Activated CD8-positive, alpha-beta T cell treated with anti-CD3 and anti-CD28 coated beads for 36 hours (primary cell): ENCODE measurements at regions not wholly inside any gene's neighbourhood (a gene's known extent, or its start where the extent isn't known, plus 50 kb on each side); places are given as distances from the start of the nearest gene placed in this dataset.

Experiments used
- ATAC-seq: fragments of 200-7000 bp; cut with Tn5 transposase; one replicate; pipeline ENCODE4 v1.10.0; 2021; ENCODE audit warnings: mild to moderate bottlenecking, moderate library complexity
- CTCF ChIA-PET: fragments of 350-600 bp; sonication (Branson Sonifier 250); formaldehyde crosslinking; loops from one replicate; lab custom pipeline; 2021; ENCODE audit warnings: antibody characterized with exemption; lab: Charles Lee
- POLR2A ChIA-PET: fragments of 350-600 bp; sonication (Branson Sonifier 250); formaldehyde crosslinking; loops from one replicate; lab custom pipeline; 2021; ENCODE audit warnings: antibody characterized with exemption; lab: Charles Lee
- DNase-seq: peaks from one replicate; pipeline ENCODE4 v3.0.0-alpha.2; 2020
- H3K27ac Mint-ChIP-seq: one replicate; pipeline ENCODE4 v1.8.0; 2021; ENCODE audit warnings: mild to moderate bottlenecking, mixed read lengths
- H3K27me3 Mint-ChIP-seq: one replicate; pipeline ENCODE4 v1.8.0; 2021; ENCODE audit warnings: mixed read lengths
- H3K36me3 Mint-ChIP-seq: one replicate; pipeline ENCODE4 v1.8.0; 2021; ENCODE audit warnings: low read depth, mixed read lengths
- H3K4me1 Mint-ChIP-seq: one replicate; pipeline ENCODE4 v1.8.0; 2021; ENCODE audit warnings: low read depth, mixed read lengths
- H3K4me3 Mint-ChIP-seq: one replicate; pipeline ENCODE4 v1.8.0; 2021; ENCODE audit warnings: mild to moderate bottlenecking, moderate library complexity, mixed read lengths
- H3K9me3 Mint-ChIP-seq: one replicate; pipeline ENCODE4 v1.8.0; 2021; ENCODE audit warnings: mixed read lengths
- CTCF ChIP-seq: fragments of 200-600 bp; IDR thresholded peaks from one replicate; pipeline ENCODE4 v1.8.0; 2022; ENCODE audit warnings: antibody characterized with exemption, mild to moderate bottlenecking
- intact Hi-C: fragments of 100-400 bp; cut with micrococcal nuclease; formaldehyde crosslinking; loops from one replicate; pipeline ENCODE4 v1.10.0; 2022

GRCh38 chr20:4581838-4582237, 104.4 kb upstream of the PRNP start:
- Mint-ChIP-seq H3K27ac (no peak overlapping the region), H3K27me3 (peaks cover 27% of the 10 kb centered on the region), H3K4me1 (no peaks in the 10 kb centered on the region), H3K4me3 (no peak overlapping the region), H3K9me3 (no peaks in the 10 kb centered on the region), H3K36me3 (no peaks in the 10 kb centered on the region)
- intact Hi-C loops = no loop called here
- DNase-seq (no peak), ATAC-seq (no peak)
- ChIA-PET POLR2A (no interaction called here), CTCF (no interaction called here)
- no peak for TF ChIP-seq CTCF

GRCh38 chr20:4578375-4578774, 107.9 kb upstream of the PRNP start:
- H3K27ac Mint-ChIP-seq = no peak overlapping the region
- H3K27me3 Mint-ChIP-seq = peaks cover 42% of the 10 kb centered on the region
- no peak for TF ChIP-seq CTCF
- peaks cover 2% of the 10 kb centered on the region for H3K4me1 Mint-ChIP-seq
- no peaks in the 10 kb centered on the region for H3K9me3 Mint-ChIP-seq
- no peaks in the 10 kb centered on the region for H3K36me3 Mint-ChIP-seq
- ATAC-seq (no peak), DNase-seq (no peak)
- intact Hi-C loops = no loop called here
- H3K4me3 Mint-ChIP-seq = no peak overlapping the region
- ChIA-PET POLR2A (no interaction called here), CTCF (interaction anchor here (1.4 kb wide), 1 partner anchor 9 kb away, joined by 3 read pairs; no protein-coding TSS in a partner anchor)

GRCh38 chr20:4574356-4574690, 111.9 kb upstream of the PRNP start:
- Mint-ChIP-seq H3K9me3 (no peaks in the 10 kb centered on the region), H3K4me3 (no peak overlapping the region), H3K4me1 (peaks cover 2% of the 10 kb centered on the region), H3K36me3 (no peaks in the 10 kb centered on the region), H3K27ac (no peak overlapping the region), H3K27me3 (peaks cover 37% of the 10 kb centered on the region)
- DNase-seq (no peak), ATAC-seq (no peak)
- intact Hi-C loops = no loop called here
- ChIA-PET CTCF (no interaction called here), POLR2A (no interaction called here)
- no peak for TF ChIP-seq CTCF

GRCh38 chr20:4573564-4574355, 112.5 kb upstream of the PRNP start:
- no peak for TF ChIP-seq CTCF
- Mint-ChIP-seq H3K4me1 (peaks cover 2% of the 10 kb centered on the region), H3K9me3 (no peaks in the 10 kb centered on the region), H3K36me3 (no peaks in the 10 kb centered on the region), H3K27me3 (peaks cover 35% of the 10 kb centered on the region), H3K27ac (no peak overlapping the region), H3K4me3 (no peak overlapping the region)
- CTCF ChIA-PET = no interaction called here
- ATAC-seq (no peak), DNase-seq (no peak)
- intact Hi-C loops = no loop called here
- POLR2A ChIA-PET = no interaction called here

- Mint-ChIP-seq H3K27me3 (peaks cover 27% of the 10 kb centered on the region), H3K36me3 (no peaks in the 10 kb centered on the region), H3K4me3 (no peak overlapping the region), H3K27ac (no peak overlapping the region), H3K4me1 (peaks cover 2% of the 10 kb centered on the region), H3K9me3 (no peaks in the 10 kb centered on the region)
- ATAC-seq (no peak), DNase-seq (no peak)
- TF ChIP-seq CTCF = no peak
- ChIA-PET CTCF (no interaction called here), POLR2A (no interaction called here)
- intact Hi-C loops = no loop called here
These were observed 114.3 kb upstream of the PRNP start for GRCh38 chr20:4571759-4572531.
